Fibroblast of skin of right quadriceps (primary cell): ENCODE measurements at regions not wholly inside any gene's neighbourhood (a gene's known extent, or its start where the extent isn't known, plus 50 kb on each side); places are given as distances from the start of the nearest gene placed in this dataset.

Source experiments
- DNase-seq: peaks from one replicate; pipeline ENCODE4 v3.0.0-alpha.2; 2013

DNA sequence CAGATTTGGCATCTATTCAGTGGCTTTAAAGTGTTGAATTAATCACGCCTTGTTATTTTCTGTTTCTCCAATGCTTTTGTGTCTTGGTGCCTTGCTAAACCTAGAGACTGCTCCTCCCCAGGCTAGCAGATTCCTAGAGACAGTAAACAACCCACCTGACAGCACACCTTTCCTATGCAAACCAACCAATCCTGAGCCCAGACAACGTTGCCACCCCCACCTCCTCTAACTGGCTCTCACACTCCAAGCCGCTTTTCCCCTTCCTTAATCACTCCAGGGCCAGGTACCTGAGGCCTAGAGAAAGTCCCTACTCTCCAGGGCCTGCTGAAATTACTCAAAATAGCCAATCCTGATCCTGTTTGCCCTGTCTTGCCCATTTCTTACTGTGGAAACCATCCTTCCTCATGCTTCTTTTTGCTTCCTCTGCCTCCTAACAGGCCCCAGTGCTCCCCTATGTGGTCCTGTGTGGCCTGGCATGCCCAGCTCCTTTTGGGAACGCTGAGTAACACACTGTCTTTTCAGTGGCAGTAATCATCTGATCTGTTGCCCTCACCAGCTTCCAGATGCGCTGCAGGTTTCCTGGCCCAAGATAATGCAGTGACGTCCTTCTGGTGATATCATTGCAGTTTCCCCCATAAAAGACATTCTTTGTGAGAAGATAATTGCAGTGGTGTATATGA lies 53.4 kb downstream of the GAS1 start:
- no peak for DNase-seq

DNA sequence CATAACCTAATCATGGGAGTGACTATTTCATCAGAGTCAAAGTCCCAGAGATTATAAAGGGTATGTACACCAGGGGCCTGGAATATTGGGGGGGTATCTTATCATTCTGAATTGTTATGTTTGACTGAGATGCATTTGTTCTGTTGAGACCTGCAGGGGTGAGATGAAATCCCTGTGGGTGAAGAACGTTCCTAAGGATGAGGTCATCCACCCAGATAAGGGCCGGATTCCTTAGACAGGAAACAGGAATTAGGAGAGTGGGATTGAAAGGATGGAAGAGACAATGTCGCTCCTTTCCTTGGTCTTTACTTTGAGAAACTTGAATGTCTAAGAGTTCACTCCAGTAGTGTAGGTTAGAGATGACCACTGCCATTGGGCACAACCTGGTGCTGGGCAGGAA lies 54.7 kb downstream of the GAS1 start:
- DNase-seq, result peak; percentile 46

DNA sequence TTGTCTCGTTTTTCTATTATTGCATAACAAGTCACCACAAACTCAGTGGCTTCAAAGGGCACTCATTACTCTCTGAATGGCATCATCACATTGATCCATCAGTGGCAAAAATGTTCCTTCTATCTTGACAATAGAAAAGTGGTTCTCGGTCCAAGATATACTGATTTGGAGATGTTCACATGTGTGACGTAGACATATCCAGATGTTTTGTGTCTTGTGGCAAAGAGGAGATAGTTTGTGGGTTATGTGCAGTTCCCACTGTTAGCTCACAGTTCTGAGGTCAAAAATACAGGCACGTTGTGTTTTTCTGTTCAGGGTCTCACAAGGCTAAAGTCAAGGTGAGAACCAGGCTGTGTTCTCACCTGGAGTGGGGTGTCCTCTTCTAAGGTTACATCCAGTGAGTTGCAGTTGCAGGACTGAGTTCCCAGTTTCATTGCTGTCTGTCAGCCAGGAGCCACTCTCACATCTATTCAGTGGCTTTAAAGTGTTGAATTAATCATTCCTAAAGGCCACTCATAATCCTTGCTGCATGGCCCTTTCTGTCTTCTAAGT lies 55.3 kb downstream of the GAS1 start:
- no peak for DNase-seq

DNA sequence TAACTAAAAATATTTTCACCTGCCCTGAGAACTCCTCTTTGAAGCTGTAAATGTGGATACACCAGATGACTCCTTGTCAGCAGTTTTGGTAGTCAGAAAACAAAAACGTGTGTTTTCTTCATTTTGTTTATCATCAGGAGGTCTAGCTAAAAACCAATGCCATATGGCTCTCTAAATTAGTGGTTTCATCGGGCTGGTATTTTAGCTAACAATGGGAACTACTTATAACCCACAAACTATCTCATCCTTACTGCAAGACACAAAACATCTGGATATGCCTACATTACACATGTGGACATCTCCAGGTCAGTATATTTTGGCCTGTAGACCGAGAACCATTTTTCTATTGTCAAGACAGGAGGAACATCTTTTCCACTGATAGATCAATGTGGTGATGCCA lies 56.2 kb downstream of the GAS1 start:
- no peak for DNase-seq

DNA sequence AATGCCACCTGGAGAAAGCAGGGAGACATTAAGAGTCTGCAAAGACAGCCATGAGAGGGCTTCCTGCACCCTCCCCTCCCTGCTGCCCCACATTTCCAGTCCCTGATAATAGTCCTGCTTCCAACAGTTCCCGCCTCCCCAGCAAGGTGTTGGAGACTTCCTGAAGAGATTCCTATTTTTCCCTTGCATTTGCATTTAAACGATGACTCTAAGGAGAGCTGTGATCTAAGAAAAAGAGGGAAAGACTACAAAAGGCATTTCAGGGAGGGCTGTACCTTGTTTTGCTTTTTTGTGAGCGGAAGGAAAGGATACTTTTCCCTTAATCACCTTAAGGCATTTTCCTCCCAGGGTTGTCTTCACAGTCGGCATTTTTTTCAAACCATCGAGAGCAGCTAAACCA lies 62.1 kb downstream of the GAS1 start:
- DNase-seq, result no peak

DNA sequence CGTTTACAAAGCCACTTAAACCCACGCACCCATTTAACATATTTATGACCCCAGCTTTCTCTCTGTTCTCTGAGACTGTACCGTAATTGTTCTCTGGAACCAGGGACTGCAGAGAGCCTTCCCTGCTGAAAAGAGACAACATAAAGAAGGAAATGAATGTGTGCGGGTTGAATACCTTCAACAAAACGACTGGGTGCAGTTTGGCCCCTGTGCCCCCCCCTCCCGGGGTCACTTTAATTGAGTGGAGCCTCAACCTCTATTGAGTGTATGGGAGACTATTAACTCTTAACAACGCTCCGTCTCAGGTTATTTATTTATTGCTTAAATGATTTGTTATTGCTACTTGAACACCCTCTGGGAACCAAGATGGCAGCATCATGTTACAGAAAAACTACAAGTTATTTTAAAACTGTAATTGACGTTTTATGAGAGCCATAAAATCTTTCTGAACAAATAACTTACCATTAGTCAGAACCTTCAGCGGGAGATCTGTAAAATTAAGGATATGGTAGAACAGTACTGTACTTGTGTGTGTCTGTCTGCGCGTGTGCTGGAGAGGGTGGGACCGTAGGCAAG lies 70.6 kb downstream of the GAS1 start:
- DNase-seq, result no peak

DNA sequence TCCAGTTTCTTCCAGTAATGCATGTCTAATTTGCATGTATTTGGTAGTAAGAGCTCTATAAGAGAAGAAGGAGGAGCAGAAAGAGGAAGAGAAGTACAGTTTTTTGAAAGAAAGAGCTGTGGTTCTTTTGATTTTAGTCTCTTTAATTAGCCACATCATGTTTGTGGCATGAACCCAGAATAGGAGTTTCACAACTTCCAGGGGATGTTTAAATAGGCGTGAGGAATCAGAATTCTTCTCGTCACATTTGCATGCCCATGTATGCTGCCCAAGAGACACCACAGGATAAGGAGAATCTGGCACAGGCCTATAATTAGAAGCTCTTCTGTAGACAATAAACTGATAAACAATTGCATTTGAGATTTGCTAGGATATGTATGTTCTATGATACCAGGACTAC lies 78.7 kb downstream of the GAS1 start:
- peak; percentile 52 for DNase-seq

DNA sequence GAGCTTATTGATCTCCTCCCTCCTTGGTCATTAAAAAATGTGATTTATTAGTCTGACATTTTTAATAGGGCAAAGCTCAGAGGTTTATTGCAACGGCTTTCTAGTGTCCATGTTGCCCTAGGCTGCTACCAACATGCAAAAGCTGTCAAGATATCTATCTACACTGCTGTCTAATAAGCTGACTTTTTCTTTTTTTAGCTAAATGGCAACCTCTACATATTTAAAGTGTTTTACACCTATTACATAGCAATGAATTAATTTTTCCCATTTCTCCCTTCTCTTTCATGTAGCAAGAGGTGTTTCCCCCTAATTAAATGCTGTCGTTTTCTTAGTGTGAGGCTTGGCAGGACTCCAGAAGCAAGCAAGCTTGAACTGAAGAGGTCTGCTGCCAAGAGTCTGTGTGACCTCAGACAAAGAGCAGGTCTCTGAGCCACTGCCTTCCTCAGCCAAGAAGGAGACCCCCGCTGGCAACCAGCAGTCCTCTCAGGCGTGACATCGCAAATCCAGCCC lies 79.4 kb downstream of the GAS1 start:
- DNase-seq, result peak; percentile 15

DNA sequence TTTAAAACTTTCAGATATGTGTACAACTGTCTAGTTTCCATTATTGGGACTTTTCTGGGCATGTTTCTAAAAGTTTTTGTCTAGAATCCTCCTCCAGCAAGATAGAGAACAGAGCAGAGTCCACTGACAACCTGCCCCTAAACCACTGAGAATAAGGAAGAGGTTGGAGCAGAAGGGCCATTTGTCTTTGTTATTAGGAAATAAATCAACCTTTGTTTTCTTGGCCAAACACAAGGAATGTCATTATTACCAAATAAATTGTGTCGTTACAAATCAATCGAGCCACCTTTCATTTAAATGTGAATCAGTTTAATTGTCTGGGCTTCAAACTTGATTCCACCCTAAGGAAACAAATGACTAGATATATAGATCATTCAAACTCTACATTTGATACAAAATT lies 81.4 kb downstream of the GAS1 start:
- DNase-seq, result no peak

DNA sequence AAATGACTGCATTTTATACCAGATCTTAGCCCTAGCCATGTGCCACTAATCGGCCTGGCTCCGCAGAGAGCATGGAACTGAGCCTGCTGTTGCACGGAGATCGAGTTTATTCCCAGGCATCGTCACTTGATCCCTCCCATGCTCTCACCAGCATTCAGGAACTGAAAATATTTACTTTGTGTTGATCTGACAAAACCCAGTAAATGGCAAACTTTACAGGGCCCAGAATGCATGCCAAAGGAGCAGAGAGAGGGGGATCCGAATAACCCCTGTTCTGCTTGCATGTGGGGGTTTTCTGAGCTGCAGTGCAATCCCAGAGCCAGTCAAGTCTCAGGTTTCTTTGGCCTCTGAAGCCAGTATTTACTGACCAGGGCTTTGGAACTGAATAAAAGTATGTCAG lies 87.3 kb downstream of the GAS1 start:
- no peak for DNase-seq

DNA sequence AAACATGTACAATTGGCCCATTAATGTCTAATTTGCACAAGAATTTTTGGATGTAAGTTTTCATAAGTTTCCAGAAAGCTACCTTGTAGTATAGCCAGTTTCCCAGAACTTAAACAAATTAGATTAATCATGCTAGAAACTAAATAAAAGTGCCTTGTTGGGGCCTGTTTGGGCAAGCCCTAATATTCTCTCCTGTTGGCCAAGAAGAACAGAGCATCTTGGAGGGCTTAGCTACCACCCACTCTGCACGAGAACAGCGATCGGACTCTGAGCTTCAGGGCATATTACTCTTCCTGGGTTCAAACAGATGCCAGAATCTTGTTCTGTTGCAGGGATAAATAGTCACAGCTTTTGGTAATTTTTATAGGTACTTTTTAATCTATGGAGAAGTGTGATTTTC lies 88.2 kb downstream of the GAS1 start:
- DNase-seq, result no peak

DNA sequence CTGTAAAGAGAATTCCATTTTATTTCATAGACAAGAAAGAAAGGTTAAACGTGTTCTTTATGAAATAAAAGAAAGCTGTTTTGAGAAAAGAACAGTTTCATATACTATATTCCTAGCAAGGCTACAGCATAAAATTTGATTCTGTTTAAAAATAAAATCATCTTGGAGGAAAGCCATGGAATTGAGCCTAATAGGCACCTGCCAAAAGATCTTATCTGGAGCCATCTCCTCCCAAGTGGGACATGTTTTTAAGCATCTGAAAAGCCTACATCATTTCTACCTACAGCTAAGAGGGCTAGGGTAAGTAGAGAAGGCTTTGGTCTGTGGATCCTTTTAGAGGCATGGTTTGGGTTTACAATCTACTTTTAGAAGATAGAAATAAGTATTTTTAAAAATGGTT lies 89.3 kb downstream of the GAS1 start:
- DNase-seq, result no peak

DNA sequence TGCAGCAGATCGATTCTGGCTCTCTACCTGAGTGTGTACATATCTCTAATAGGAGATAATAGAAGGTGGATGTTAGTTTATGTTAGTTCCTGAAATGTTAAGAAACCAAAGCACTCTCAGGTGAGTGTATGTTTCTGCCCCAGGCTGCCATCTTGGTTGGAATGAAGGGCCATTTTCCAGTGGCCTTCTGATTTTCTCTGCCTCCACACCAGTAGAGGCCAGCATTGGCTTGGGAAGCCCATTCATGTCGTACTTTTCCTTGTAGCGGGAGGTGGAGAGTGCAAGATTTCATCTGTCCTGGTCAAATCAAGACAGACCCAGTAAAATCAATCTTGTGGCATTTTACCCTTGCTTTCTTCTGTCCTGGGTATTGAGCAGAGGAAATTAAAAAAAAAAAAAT lies 91.0 kb downstream of the GAS1 start:
- DNase-seq, result no peak

DNA sequence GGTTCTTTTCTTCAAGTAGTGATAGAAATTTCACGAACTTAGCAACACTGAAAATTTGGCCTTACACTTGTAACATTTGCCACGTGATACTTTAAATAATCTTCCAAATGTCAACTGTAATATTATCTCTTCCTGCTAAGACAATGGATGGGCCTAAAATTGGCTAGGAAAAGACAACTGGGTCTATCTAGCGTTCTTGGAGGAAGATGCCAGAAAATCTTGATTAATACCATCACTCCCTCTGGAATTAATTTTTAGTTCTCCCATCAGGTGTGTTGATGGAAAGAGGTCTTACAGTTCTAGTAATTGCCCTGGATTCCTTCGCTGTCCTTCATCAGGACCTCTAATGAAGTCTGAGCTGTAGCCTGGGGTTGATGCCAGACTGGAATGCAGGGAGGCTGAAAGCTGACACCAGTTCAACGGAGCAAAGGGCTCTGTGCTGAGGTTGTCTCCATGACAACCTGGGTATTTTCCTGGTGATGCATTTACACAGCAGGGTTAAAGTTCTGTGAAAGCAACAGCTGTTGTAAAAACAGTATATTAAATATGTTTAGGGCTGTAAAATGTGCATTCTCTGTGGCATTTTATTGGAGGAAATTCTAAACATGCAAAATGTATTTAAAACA lies 92.3 kb downstream of the GAS1 start:
- DNase-seq, result peak; percentile 93

DNA sequence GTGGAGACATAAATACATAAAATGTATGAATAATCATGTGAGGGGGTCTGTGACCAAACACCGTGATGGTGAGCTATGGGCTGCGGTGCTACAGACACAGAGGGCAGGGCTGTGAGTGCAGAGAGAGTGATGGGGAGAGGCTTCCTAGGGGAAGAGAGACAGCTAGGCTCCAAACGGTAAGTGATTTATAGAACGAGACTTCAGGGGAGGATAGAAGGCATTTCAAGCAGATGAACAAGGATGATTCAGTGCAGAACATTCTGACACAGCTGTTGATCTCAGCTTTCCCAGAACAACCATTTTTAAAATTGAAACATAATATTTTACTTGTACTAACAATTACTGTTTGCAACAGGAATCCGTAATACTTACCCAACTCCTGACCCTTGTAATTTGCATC lies 100.7 kb downstream of the GAS1 start:
- peak; percentile 46 for DNase-seq

DNA sequence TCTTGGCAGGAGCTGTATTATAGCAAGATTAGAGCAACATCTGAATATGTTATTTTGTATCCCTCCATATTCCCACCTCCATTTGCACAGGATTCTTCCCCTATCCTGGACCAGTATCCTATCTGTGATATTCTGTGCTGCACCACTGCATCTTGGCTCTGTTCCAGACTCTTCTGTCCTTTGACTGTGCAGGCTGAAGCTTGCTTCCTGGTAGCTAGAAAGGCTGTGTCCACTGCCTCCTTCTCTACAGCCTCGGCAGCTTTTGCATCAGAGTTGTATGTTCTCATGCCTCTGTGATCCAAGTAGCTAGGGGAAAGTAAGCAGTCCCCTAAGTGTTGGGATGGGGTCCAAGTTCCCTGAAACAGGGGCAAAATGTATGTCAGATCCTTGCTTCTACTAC lies 104.1 kb downstream of the GAS1 start:
- DNase-seq, result no peak

DNA sequence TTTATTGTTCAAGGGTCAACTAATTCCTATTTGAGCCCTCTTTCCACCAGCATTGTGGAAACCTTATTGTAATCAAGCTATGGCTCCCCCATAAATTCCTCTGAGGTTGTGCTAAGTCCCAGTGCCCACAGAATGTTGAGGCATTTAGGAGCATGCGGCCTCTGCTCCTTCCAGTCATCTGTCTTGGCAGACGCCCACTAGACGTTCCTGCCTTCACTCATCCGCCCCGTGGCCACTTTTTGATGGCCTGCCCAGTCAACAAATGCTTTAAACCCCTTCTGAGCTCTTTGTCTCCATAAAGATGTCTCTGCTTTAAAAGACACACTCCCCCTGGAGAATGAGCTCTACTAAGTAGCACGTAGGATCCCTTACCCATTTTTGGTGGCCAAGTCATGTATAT lies 104.7 kb downstream of the GAS1 start:
- DNase-seq, result no peak

DNA sequence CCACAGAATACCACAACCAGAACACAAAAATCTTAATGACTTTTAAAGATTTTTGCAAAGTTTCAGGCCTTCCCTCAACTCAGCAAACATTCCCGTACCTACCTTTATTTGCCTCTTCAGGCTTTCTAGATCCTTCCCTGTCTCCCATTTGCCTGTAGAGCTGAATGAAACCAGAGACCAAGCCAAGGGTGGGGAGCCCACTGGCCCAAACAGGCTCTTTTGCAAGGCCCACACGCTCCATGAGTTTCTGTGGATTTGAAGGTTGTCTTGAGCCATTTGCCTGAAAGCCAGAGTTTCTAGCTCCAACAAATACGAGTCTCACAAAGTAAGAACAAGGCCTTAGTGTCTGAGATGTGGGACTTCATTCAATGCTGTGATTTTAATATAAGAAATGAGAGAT lies 107.8 kb downstream of the GAS1 start:
- no peak for DNase-seq

DNA sequence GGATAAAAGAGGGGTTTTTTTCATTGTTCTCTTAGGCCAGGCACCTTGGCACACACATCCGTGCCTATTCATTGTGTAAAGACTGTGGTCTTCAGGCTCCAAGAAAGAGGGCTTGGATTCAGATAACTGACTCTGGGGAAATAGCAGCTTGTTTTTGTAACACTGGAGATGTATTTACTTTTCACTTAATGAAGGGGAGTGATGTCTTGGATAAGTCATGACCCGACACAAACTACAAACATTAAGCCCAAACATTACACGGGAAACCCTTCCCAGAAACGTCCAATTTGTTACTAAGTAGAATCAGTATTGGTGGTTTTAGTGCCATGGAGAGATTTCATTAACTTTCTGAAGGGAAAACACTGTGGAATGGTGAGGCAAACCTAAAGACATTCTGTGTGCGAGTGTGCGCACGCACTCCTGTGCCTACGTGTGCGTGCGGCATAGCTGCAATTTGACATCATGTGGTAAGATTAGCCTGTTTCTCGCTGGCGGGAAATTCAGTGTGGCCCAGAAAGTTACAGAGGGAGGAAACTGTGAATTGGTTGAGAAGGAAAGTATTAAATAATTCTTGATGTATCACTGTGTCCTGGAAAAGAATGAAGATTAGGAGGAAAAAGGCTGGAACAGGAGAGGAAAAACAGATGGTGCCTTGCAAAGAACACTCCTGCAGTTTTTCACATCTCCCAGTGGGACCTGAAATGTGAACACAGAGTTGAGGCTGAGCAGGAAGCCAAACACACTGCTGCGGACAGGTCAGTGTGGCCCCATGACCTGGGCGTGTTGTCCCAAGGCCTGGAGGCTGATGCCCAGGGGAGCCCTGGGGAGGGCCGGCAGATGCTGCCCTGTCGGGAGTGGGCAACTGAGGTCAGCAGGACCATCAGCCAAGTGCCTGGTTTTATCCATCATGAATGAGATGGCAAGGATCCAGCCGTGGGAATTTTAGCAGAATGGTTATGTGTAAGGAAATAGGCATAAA lies 108.5 kb downstream of the GAS1 start:
- DNase-seq, result no peak

DNA sequence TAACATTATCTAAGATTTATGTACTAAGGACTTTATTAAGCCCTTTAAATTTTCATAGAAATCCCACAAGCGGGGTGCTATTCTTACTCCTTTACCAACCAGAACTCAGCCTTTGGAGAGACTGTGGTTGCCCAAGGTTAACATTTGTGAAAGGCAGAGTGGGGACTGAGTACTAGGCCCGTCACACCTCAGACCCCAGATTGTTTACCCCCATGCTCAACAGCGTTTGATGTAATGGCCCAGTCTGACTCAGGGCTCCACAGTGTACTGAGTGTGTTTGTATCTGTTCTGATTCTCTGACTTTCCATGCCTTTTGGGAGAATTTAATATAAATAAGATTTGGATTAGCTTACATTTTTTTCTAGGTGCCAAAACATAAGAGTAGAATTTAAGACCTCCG lies 110.0 kb downstream of the GAS1 start:
- DNase-seq, result no peak

DNA sequence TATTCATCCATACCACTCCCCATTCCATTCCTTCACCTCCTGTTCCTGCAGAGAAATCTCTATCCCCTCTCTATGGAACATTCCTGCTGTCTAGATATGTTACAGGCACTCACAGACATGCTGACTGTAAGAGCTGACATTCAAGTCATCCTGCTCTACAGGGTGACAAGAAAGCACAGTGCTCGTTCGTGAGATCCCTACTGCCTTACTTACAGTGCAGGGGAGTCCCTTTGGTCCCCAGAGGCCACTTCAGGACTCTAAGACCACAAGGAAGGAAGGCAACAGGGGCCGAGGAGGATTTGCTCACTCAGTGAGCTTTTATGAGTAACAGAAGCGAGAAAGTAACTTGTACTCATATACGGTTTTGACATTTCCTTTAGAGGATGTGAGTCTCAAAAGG lies 110.5 kb downstream of the GAS1 start:
- DNase-seq, result no peak

DNA sequence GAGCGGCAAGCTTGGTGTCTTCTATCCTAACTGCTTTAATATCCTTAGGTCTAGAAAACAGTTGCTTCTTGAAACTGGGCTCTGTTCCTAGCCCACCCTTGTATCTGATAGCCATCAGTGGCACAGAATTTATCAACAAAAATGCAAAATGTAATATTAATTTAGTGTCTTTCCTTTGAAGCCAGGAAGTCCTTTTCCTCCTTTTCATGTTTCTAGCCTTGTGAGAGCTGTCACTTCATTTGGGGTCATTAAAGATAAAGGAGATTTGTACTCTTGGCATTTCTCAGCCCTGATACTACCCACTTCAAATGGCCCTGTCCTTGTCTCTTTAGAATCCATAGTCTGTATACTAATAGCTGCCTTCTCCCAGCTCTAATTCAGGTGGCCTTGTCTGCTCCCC lies 111.0 kb downstream of the GAS1 start:
- no peak for DNase-seq

DNA sequence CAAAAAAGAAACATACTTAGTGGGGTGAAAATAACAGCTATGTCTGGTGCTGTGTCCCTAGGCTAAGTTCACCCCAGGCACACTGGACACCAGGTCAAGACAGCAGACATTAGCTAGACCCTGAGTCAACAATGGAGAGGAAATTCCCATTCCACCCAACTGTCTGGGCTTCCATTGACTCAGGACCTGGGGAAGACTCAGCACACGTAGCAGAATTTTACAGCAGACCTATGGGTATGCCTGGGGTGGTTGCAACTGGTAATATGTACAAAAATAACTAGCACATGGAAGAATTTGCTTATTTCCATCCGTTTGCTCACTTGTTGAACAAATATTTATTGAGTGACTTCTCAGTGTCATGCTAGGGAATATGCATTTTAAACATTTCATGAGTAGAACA lies 117.0 kb downstream of the GAS1 start:
- DNase-seq, result no peak
